H9 (cell line): ENCODE measurements at regions not wholly inside any gene's neighbourhood (a gene's known extent, or its start where the extent isn't known, plus 50 kb on each side); places are given as distances from the start of the nearest gene placed in this dataset.
"Not testable (repeated sequence)": the region's sequence is repeated elsewhere in the genome, so short reads cannot be mapped to it uniquely, and the experiment has no call there.

Source experiments
- DNase-seq: peaks from one replicate; pipeline ENCODE4 v3.0.0-alpha.2; 2017
- H2AFZ ChIP-seq: one replicate; pipeline ENCODE4 v1.6.1; 2013; ENCODE audit warnings: mild to moderate bottlenecking, low read length, control low read depth, moderate library complexity
- H2AK5ac ChIP-seq: 2 replicates; pipeline ENCODE4 v1.6.1; 2013; ENCODE audit warnings: low read length, control low read depth, mixed read lengths; ENCODE audit not compliant: insufficient read length
- H2BK120ac ChIP-seq: one replicate; pipeline ENCODE4 v1.6.1; 2013; ENCODE audit warnings: low read depth, mild to moderate bottlenecking, low read length, control low read depth, inconsistent platforms; ENCODE audit not compliant: poor library complexity, severe bottlenecking
- H2BK12ac ChIP-seq: 2 replicates; pipeline ENCODE4 v1.6.1; 2013; ENCODE audit warnings: low read length, control low read depth, mixed read lengths, low read depth; ENCODE audit not compliant: insufficient read length
- H2BK15ac ChIP-seq: 2 replicates; pipeline ENCODE4 v1.6.1; 2013; ENCODE audit warnings: low read depth, low read length, control low read depth
- H2BK20ac ChIP-seq: one replicate; pipeline ENCODE4 v1.6.1; 2013; ENCODE audit warnings: low read depth, mild to moderate bottlenecking, low read length, control low read depth, inconsistent platforms; ENCODE audit not compliant: poor library complexity, severe bottlenecking
- H2BK5ac ChIP-seq: 2 replicates; pipeline ENCODE4 v1.6.1; 2013; ENCODE audit warnings: low read length, control low read depth, mixed read lengths; ENCODE audit not compliant: insufficient read length
- H3K14ac ChIP-seq: 2 replicates; pipeline ENCODE4 v1.6.1; 2013; ENCODE audit warnings: low read length, control low read depth; ENCODE audit not compliant: insufficient read depth
- H3K18ac ChIP-seq: 2 replicates; pipeline ENCODE4 v1.6.1; 2013; ENCODE audit warnings: low read depth, mild to moderate bottlenecking, mixed read lengths, low read length, control low read depth; ENCODE audit not compliant: insufficient read length
- H3K23ac ChIP-seq: 2 replicates; pipeline ENCODE4 v1.6.1; 2013; ENCODE audit warnings: low read length, control low read depth, mixed read lengths, low read depth; ENCODE audit not compliant: insufficient read length
- H3K23me2 ChIP-seq: 2 replicates; pipeline ENCODE4 v1.6.1; 2013; ENCODE audit warnings: low read depth, mild to moderate bottlenecking, mixed read lengths, low read length, control low read depth; ENCODE audit not compliant: insufficient read length, poor library complexity, severe bottlenecking
- H3K27ac ChIP-seq: 2 replicates; pipeline ENCODE4 v1.5.1; 2013; ENCODE audit warnings: low read length, control low read depth, mixed read lengths, low read depth; ENCODE audit not compliant: insufficient read length
- H3K27me3 ChIP-seq: 2 replicates; pipeline ENCODE4 v1.6.1; 2013; ENCODE audit warnings: low read length, control low read depth, inconsistent platforms; ENCODE audit not compliant: insufficient read depth
- H3K4ac ChIP-seq: 2 replicates; pipeline ENCODE4 v1.6.1; 2013; ENCODE audit warnings: low read depth, mild to moderate bottlenecking, control low read depth, inconsistent platforms, low read length, moderate library complexity
- H3K4me1 ChIP-seq: 2 replicates; pipeline ENCODE4 v1.6.1; 2013; ENCODE audit warnings: low read length, control low read depth, inconsistent platforms; ENCODE audit not compliant: insufficient read depth
- H3K4me2 ChIP-seq: 2 replicates; pipeline ENCODE4 v1.6.1; 2013; ENCODE audit warnings: low read length, control low read depth, mixed read lengths; ENCODE audit not compliant: insufficient read length, insufficient read depth
- H3K56ac ChIP-seq: 2 replicates; pipeline ENCODE4 v1.6.1; 2013; ENCODE audit warnings: low read depth, mild to moderate bottlenecking, mixed read lengths, low read length, control low read depth; ENCODE audit not compliant: insufficient read length
- H3K79me1 ChIP-seq: 2 replicates; pipeline ENCODE4 v1.6.1; 2013; ENCODE audit warnings: low read depth, mild to moderate bottlenecking, moderate library complexity, low read length, control low read depth, inconsistent platforms; ENCODE audit not compliant: insufficient read depth, poor library complexity, severe bottlenecking
- H3K79me2 ChIP-seq: 2 replicates; pipeline ENCODE4 v1.6.1; 2013; ENCODE audit warnings: low read length, control low read depth, inconsistent platforms; ENCODE audit not compliant: insufficient read depth
- H3K9ac ChIP-seq: 2 replicates; pipeline ENCODE4 v1.6.1; 2013; ENCODE audit warnings: low read length, control low read depth, mixed read lengths; ENCODE audit not compliant: insufficient read length; ENCODE audit errors: extremely low read depth
- H3K9me3 ChIP-seq: one replicate; pipeline ENCODE4 v1.6.1; 2013; ENCODE audit warnings: low read depth, low read length, inconsistent platforms; ENCODE audit not compliant: control insufficient read depth
- H3T11ph ChIP-seq: one replicate; pipeline ENCODE4 v1.6.1; 2013; ENCODE audit warnings: mild to moderate bottlenecking, low read length, control low read depth, inconsistent platforms
- H4K20me1 ChIP-seq: one replicate; pipeline ENCODE4 v1.6.1; 2013; ENCODE audit not compliant: control insufficient read depth, insufficient read length, insufficient read depth
- H4K5ac ChIP-seq: 2 replicates; pipeline ENCODE4 v1.6.1; 2013; ENCODE audit warnings: low read depth, mild to moderate bottlenecking, mixed read lengths, low read length, control low read depth; ENCODE audit not compliant: insufficient read length
- H4K8ac ChIP-seq: replicated peaks from 2 replicates; pipeline ENCODE4 v1.6.1; 2013; ENCODE audit warnings: low read length, control low read depth, mixed read lengths, low read depth; ENCODE audit not compliant: insufficient read length
- H4K91ac ChIP-seq: 2 replicates; pipeline ENCODE4 v1.6.1; 2013; ENCODE audit warnings: low read depth, mild to moderate bottlenecking, moderate library complexity, mixed read lengths, low read length, control low read depth; ENCODE audit not compliant: insufficient read length
- H3K27ac Mint-ChIP-seq, 3 experiments: 2 replicates in 2 of 3; 3 replicates in 1 of 3; pipeline ENCODE4 v1.8.0; 2020 to 2021; ENCODE audit warnings: mixed read lengths in 3 of 3, mild to moderate bottlenecking in 1 of 3, moderate library complexity in 1 of 3
- H3K27me3 Mint-ChIP-seq: 2 replicates; pipeline ENCODE4 v1.8.0; 2021; ENCODE audit warnings: low read depth, mild to moderate bottlenecking, moderate library complexity, mixed read lengths
- H3K36me3 Mint-ChIP-seq, 3 experiments: 2 replicates in 2 of 3; 3 replicates in 1 of 3; pipeline ENCODE4 v1.8.0; 2020 to 2021; ENCODE audit warnings: low read depth in 3 of 3, mixed read lengths in 3 of 3; ENCODE audit not compliant: insufficient read depth in 1 of 3
- H3K4me1 Mint-ChIP-seq, 2 experiments: 2 replicates each; pipeline ENCODE4 v1.8.0; 2020; ENCODE audit warnings: mixed read lengths in 2 of 2
- H3K4me3 Mint-ChIP-seq, 2 experiments: 2 replicates in 1 of 2; 3 replicates in 1 of 2; pipeline ENCODE4 v1.8.0; 2020 to 2021; ENCODE audit warnings: mild to moderate bottlenecking in 2 of 2, mixed read lengths in 2 of 2, moderate library complexity in 1 of 2
- H3K9me3 Mint-ChIP-seq, 2 experiments: 2 replicates in 1 of 2; 3 replicates in 1 of 2; pipeline ENCODE4 v1.8.0; 2020; ENCODE audit warnings: mild to moderate bottlenecking in 2 of 2, mixed read lengths in 2 of 2, moderate library complexity in 1 of 2
- WGBS: extraction: QIAGEN DNeasy Blood & Tissue Kit; methylation state at CpG from one replicate; pipeline ENCODE4 v1.1.7; 2013; ENCODE audit warnings: missing lambda C conversion rate, low lambda C conversion rate, mixed read lengths; ENCODE audit not compliant: insufficient read length; ENCODE audit errors: extremely low coverage; 5-methylcytosine and 5-hydroxymethylcytosine counted together
- TF ChIP-seq, protein P1 (sequence below): fragments of 200-600 bp; sonication (generic); conservative IDR thresholded peaks from 3 replicates; pipeline ENCODE4 v1.8.0; 2021; ENCODE audit warnings: antibody characterized with exemption, mild to moderate bottlenecking

- H3K23ac ChIP-seq: no peak overlapping the region
Measured at GRCh38 chr10:127657056-127657455, 79.9 kb upstream of the FOXI2 start.

GRCh38 chr10:127676430-127676829 is 60.6 kb upstream of the FOXI2 start:
- DNase-seq, H3K27me3 Mint-ChIP-seq, H3K56ac ChIP-seq, H3K79me2 ChIP-seq, H2BK5ac ChIP-seq, H4K5ac ChIP-seq, H3K4me3 Mint-ChIP-seq, H3K18ac ChIP-seq, H3K9me3 ChIP-seq, H2BK20ac ChIP-seq, H4K8ac ChIP-seq, H4K91ac ChIP-seq, H3K79me1 ChIP-seq, H4K20me1 ChIP-seq, H3K36me3 Mint-ChIP-seq, H3K23ac ChIP-seq, H3K9ac ChIP-seq, H2AFZ ChIP-seq, H2BK12ac ChIP-seq, H3K4me1 ChIP-seq, H3K27ac Mint-ChIP-seq, H3K27me3 ChIP-seq, H3K4ac ChIP-seq, H2AK5ac ChIP-seq, H2BK120ac ChIP-seq, H3K27ac ChIP-seq, H3K9me3 Mint-ChIP-seq, H3K4me1 Mint-ChIP-seq, H2BK15ac ChIP-seq, H3T11ph ChIP-seq, H3K23me2 ChIP-seq, H3K14ac ChIP-seq, H3K4me2 ChIP-seq: not testable (repeated sequence)
- WGBS: no CpG with 5 or more reads among the region's 3 CpGs

More at GRCh38 chr10:127657056-127657455, 79.9 kb upstream of the FOXI2 start:
- Histone ChIP-seq H4K91ac (no peak overlapping the region), H3K4me1 (no peaks in the 10 kb centered on the region), H2BK5ac (no peak overlapping the region), H3K4me2 (no peak overlapping the region), H3T11ph (no peak overlapping the region), H3K56ac (no peak overlapping the region), H2AFZ (no peak overlapping the region), H4K20me1 (no peaks in the 10 kb centered on the region), H2BK15ac (no peak overlapping the region), H3K23me2 (no peaks in the 10 kb centered on the region), H3K79me2 (no peaks in the 10 kb centered on the region), H2BK12ac (no peak overlapping the region), H4K5ac (no peak overlapping the region), H2BK20ac (no peak overlapping the region), H3K79me1 (no peaks in the 10 kb centered on the region), H3K9ac (no peak overlapping the region), H3K18ac (no peak overlapping the region), H3K27ac (no peak overlapping the region), H3K4ac (no peak overlapping the region), H3K9me3 (no peaks in the 10 kb centered on the region), H3K27me3 (no peaks in the 10 kb centered on the region), H2BK120ac (no peak overlapping the region), H4K8ac (no peak overlapping the region), H3K14ac (no peak overlapping the region), H2AK5ac (no peak overlapping the region)
- TF ChIP-seq, protein P1, sequence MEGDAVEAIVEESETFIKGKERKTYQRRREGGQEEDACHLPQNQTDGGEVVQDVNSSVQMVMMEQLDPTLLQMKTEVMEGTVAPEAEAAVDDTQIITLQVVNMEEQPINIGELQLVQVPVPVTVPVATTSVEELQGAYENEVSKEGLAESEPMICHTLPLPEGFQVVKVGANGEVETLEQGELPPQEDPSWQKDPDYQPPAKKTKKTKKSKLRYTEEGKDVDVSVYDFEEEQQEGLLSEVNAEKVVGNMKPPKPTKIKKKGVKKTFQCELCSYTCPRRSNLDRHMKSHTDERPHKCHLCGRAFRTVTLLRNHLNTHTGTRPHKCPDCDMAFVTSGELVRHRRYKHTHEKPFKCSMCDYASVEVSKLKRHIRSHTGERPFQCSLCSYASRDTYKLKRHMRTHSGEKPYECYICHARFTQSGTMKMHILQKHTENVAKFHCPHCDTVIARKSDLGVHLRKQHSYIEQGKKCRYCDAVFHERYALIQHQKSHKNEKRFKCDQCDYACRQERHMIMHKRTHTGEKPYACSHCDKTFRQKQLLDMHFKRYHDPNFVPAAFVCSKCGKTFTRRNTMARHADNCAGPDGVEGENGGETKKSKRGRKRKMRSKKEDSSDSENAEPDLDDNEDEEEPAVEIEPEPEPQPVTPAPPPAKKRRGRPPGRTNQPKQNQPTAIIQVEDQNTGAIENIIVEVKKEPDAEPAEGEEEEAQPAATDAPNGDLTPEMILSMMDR: no peak
- Mint-ChIP-seq H3K4me3 (no peak overlapping the region), H3K27ac (no peak overlapping the region), H3K36me3 (no peaks in the 10 kb centered on the region), H3K4me1 (peaks cover 2 to 5% of the 10 kb centered on the region in 2 experiments; a peak in 1 of 4 replicates), H3K27me3 (no peaks in the 10 kb centered on the region; the same call in 1 of the 2 replicates), H3K9me3 (peaks cover 0 to 3% of the 10 kb centered on the region in 2 experiments; a peak in 1 of 5 replicates)
- no peak for DNase-seq
- whole genome bisulfite sequencing: no CpG with 5 or more reads among the region's 1 CpG
